GM18499 (cell line): ENCODE measurements at regions not wholly inside any gene's neighbourhood (a gene's known extent, or its start where the extent isn't known, plus 50 kb on each side); places are given as distances from the start of the nearest gene placed in this dataset.

Experiments used
- ATAC-seq: cut with Tn5 transposase; IDR thresholded peaks from one replicate; pipeline ENCODE4 v1.9.1; 2021; ENCODE audit warnings: moderate number of reproducible peaks; ENCODE audit not compliant: insufficient read depth, unreplicated experiment

DNA sequence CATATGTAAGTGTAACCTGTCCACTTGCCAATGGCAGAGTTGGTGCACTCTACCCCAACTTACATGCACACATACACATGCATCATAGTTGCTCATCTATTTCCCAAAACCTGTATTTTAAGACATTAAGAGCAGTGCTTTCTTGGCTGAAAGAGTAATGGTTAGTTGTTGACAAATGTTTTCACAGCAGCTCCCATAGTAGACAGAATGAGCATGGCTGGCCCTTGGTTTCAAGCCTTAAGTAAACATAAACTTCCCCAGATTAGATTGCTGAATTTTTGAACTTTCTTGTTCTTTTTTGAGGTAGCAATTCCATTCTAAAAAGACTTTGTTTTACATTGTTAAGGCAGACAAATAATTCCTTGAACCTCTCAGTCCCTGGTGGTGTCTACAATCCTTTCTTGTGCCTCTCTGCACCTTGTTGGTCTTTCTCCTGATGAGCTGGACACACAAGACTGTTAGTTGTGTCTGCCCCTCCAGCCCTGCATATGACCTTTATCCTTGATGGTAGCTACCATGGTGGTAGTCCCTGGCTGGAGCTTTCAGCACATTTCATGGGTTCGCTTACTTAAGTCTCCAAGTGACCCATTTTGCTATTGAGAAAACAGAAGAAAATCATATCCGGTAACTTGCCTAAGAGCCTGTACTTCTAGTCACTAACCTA lies 580.1 kb upstream of the ID2 start:
- no peak for ATAC-seq

DNA sequence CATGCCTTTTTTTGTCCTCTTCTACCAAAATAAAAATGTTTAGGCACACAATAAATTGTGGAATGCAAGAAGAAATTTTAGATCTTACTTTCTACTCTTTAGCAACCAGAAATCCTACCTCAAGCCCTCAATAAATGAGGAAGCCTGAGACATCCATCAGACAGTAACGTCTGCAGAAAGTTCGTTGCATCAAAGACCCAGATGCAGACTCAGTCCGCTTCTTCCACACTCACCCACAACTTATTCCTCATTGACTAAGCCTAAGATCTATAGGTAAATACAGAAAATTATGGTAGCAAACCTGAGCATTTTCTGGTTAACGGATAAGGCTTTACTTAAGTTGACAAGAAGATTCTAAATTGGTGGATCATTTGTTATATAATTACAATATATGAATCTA lies 579.4 kb upstream of the ID2 start:
- no peak for ATAC-seq

DNA sequence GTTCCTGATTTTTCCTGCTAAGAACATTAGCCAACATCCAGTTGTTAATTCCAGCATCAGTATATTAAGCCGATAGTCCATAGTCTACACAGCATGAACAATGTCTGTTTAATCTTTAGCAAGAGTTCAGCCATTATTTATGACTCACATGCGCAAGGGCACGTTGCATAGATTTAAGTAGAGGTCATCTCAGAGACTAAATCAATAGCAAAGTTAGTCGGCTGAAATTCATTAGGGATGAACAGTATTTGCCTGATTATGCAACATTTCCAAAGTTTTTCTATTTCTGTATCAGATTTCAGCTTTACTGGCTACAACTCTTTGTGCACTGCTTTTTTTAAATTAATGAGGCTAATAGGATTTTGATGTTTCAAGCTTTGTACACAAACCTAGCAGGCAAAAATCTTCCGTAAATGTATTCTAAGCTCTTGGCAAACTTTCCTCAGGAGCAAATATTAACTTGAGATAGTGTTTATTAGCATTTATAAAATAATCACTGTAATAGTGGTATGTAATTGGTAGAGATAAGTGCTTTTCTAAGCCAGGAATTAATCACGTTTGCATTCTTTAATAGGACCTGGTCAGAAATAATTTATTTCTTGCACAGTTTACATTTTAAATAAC lies 578.7 kb upstream of the ID2 start:
- no peak for ATAC-seq

DNA sequence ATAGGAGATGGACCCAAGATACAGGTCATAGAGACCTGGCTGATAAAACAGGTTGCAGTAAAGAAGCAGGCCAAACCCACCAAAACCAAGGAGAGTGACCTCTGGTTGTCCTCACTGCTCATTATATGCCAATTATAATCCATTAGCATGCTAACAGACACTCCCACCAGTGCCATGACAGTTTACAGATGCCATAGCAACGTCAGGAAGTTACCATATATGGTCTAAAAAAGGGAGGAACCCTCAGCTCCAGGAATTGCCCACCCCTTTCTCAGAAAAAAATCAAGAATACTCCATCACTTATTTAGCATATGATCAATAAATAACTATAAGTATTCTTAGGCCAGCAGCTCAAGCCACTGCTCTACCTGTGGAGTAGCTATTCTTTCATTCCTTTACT lies 574.7 kb upstream of the ID2 start:
- no peak for ATAC-seq

DNA sequence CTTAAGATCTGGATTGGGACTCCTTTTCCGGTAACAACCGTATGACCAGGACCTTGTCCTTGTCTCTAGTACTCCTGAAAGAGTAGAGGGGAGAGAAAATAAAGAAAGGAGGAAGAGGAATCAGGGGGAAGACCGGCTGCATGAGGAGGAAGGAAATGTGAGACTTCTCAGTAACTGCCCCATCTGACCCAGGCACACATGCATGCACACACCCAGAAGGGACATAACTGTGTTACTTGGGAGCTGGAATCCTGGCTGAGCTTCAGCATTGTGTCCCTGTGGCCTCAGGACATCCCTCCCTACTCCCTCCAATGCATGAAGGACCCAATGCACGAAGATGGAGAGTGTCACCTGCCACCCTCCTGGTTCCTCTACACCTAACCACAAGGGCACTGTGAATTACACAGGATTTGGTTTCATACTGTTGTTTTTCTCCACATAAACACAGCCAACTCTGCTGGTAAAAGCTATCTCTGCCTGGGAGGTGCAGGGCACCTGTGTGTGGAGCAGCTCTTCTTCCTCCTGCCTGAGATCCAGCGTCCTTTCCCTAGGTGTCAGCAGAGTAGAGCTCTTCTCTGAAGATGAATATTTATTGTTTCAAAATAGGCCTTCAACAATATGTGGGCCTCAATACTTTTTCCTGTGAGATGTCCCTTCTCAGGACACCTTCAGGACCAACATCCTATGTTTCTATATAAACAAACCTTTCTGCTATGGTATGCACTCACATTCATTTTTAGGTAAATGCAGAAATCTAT lies 574.1 kb upstream of the ID2 start:
- no peak for ATAC-seq

DNA sequence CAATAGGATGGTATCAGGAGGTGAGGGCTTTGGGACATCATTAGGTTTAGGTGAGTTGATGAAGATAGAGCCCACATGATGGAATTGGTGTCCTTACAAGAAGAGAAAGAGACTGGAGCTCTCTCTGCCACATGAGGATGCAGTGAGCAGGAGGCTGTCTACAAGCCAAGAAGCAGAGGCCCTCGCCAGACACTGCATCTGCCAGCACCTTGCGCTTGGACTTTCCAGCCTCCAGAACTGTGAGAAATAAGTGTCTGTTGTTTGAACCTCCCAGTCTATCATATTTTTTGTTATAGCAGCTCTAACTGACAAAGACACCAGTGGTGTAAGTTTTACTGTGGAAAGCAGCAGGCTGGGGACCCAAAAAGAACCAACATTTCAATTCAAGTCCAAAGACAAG lies 571.1 kb upstream of the ID2 start:
- ATAC-seq = no peak

DNA sequence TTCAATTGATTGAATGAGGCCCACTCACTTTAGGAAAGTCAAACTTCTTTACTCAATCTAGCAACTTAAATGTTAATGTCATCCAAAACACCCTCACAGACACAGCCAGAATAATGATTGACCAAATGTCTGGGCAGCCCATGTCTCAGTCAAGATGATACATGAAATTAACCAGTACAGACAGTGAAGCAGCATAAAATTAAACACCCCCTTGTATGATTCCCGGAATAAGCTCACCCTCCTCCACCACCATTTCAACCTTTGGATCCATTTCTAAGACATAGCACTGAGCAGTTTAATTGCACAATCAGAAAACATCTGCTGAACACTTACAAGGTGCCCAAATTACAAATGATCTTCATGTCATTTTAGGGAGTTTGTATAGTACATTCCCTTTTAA lies 570.7 kb upstream of the ID2 start:
- no peak for ATAC-seq

DNA sequence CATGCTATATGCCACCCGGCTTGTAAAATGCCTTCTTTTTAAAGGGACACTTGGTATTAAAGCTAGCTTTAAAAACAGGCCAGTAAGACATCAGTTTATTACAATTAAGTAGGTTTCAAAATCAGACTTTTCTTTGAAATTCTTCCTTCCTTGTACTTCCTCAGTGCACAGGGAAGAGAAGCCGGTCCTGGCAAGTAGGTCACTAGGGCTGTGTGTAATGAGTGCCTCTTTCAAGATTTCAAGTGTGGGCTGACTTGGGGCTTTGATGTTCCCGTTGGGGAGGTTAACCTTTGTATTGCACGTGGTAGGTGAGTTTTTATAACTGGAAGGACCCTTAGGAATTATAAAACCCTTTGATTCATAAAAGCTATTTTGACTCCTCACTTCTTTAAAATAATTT lies 566.4 kb upstream of the ID2 start:
- no peak for ATAC-seq

DNA sequence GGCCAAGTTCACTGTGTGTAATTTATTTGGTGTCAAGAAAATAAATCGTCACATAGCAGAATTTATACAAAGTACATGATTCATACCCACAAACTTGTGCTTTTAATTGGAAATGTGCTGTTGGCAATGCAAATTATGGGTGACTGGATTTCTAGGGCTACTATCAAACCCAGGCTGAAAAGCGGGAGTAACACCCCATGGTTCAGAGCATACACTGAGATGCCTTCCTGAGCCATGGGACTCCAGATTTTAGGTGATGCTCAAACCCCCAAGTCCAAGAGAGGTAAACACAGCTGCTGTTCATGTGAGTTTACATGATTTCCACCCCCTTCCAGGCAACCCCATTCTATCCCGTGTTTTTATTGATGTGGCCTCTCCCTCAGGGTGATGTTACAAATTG lies 565.9 kb upstream of the ID2 start:
- ATAC-seq = no peak

DNA sequence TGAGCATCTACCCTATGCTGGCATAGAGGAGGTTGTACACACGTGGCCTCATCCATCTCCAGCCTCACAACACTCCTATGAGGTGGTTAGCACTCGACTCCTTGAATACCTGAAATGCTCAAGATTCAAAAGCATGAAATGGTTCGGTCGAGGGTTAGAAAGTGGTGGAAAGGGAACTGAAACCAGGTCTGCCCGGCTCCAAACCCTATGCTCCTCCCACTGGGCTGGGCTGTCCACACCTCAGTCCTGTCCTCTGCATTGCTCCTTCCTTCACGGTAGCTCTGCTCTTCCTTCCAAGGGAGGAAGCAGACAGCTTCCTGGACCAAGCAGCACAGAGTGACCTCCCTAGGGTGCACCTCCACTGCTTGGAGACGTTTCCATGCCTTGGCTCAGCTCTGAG lies 565.2 kb upstream of the ID2 start:
- ATAC-seq = peak; percentile 95

DNA sequence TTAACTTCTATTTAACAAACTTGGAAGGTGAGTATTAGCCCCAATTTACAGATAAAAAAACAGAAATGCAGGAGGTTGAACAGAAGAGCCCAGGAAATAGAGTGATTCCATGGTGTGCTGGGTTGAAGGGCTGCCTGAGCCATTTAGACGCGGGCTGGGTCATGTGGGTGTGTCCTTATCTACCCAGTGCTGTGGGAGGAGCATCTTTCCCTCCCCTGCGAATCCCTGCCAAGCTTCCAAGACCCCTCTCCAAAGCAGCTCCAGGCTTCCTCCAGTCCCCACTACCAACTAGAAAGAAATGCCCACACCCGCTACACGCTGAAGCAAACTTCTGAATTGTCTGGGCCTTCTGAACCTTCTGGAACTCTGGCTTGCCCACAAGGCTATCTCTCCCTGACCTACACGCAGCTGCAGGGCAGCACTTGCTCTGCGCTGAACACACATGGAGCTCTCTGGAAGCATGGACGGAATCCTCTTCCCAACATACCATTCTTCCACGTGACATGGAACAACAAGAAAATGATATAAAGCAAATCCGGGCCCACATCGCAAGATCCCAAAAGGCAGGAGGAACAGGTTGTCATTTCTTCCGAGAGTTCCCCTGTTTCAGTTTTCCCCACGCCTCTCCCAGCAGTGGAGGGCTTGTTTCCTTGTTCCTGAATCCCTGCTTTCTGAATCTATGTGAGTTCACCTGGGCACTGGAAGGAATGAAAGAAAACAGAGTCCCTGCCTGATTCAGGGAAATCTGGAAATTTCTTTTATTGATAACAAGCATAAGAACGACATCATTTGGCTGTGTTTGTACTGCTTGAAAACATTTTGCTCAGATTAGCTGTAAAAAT lies 562.7 kb upstream of the ID2 start:
- ATAC-seq = no peak

DNA sequence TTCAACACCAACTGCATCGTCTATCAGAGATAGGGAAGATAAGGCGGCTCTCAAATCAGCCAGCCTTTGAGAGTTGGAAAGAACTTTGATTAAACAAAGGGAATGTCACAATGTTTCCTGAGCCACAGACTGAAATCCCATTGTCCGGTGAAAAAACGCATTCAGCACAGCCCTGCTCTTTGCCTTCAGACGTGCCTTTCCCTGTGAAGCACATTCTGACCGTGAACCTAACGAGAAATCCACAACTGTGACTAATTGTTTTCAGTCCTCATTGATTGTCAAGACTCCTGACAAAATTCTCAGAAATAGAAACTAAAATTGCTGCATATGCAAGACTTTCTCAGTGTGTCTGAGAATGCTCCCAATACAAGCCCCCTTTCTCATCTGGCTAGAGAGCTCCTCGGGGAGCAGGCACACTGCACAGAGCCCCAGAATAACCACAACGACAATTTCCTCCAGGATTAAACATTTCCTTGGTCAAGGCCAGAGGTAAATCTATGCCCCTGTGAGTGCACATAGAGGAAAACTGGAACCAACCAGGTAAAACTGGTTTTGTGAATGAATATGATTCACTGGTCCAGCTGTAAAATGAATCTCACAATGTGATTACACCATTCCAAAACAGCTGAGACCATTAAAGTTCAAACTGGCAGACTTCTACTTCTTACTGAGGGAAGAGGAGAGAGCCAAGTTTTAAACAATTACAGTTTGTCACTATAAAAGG lies 561.9 kb upstream of the ID2 start:
- ATAC-seq = no peak

DNA sequence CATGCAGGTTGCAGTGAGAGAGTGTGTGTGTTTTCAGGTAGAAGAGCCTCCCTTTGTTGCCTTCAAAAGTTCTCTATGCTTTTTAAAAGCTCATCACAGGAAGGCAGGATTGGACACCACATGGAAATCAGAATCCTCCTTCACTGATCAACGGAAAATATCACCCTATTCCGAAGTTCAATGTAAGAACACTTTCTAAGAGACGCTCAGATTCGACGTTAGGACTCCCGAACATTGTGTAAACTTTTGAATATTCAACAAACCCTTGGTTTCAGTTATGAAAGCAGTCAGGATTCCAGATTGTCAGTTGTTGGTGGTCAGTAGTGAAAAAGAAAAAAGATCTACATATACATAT lies 561.4 kb upstream of the ID2 start:
- ATAC-seq = no peak

DNA sequence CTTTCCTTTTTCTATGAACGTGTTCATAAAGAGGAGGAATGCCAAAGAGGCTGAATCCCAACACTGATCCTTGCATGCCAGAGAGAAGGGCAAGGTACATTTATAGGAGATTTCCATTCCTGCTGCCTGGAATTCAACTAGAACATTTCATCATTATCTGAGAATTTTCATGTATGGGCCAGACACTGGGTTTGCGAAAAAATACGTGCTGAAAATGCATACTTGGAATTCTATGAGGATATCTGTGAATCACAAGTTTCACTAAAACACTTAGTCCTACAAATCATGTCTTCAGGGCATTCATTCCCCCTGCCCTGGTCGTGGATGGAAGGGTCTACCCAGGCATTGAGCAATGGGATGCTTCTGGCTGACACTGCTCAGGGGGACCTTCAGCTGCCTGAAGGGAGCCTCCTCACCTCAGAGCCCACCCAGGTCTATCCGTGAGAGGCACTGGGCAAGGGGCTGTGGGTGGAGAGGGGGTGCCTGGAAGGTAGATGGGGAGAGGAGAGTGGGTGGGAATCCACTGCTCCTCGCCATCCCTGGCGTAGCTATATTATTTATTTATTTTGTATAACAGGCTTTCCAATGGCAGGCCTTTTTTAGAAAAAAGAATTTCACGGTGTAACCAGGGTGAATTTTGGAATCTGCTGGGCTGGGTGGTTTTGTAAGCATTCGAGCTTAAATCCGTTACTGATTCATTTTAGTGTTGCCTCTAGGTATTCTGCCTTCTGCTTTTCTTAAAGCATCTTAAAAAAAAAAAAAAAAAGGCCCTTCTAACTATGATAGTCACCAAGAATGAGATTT lies 560.6 kb upstream of the ID2 start:
- ATAC-seq = no peak

DNA sequence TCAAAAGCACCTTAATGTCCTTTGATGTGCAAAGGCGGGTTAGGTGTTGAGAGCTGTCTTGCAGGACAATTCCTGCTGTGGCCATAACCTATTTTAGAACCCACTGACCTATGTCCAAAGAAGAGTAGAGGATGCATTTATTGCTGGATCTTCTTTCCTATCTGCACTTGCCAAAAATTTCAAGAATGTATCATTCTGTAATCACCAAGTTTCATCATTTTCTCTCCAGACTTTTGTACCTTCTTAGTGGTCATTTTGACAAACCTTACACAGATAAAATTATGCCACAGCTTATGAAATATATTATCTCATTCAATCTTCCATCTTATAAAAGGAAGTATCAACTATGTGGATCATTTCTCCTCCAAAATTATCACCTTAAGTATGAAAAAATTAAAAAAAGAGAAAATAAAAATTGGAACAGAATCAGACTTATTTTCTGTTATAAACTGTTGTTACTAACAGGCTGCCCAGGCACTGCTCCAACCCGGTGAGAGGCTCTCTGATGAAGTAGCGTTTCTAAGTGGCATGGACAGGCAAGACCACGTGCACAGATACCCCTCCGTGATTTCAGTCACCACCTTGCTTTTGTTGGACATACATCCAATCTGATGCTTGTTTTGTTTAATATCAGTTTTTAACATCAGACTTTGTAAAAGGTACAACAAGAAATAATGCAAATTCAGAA lies 559.9 kb upstream of the ID2 start:
- ATAC-seq = no peak

DNA sequence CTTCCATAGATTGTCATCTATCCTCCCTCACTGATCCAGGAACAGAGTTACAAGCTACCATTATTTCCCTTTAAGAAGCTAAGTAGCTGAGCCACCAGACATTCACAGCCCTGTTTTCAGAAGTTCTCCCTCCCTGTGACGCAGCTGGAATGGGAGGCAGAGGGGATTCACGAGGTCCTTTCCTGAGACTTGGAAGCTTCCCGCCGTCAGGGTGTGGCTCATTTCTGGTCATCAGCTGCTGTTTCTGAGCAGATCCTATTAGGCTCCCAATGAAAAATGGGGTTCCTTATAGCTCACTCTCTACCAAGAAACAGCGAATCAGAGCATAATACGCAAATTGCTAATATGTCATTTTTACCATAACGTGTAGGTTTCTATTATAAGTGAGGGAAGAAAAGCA lies 559.3 kb upstream of the ID2 start:
- ATAC-seq = no peak

DNA sequence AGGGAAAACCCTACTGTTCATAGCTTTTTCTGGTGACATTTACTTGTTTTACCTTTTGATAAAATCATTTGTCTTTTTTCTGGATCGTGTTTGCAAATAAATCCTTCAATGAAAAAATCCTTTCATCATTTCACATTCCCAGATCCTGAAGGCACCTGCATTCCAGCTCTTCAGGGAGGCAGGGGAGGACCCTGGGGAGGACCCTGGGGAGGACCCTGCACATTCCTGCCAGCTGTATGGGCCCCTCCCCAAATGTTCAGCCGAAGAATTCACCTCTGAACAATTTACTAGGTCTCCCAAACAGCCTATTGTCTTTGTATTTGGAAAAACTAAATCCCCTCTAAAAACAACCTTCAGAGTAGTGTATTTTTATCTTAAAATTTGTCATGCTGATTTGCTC lies 558.4 kb upstream of the ID2 start:
- ATAC-seq = no peak

DNA sequence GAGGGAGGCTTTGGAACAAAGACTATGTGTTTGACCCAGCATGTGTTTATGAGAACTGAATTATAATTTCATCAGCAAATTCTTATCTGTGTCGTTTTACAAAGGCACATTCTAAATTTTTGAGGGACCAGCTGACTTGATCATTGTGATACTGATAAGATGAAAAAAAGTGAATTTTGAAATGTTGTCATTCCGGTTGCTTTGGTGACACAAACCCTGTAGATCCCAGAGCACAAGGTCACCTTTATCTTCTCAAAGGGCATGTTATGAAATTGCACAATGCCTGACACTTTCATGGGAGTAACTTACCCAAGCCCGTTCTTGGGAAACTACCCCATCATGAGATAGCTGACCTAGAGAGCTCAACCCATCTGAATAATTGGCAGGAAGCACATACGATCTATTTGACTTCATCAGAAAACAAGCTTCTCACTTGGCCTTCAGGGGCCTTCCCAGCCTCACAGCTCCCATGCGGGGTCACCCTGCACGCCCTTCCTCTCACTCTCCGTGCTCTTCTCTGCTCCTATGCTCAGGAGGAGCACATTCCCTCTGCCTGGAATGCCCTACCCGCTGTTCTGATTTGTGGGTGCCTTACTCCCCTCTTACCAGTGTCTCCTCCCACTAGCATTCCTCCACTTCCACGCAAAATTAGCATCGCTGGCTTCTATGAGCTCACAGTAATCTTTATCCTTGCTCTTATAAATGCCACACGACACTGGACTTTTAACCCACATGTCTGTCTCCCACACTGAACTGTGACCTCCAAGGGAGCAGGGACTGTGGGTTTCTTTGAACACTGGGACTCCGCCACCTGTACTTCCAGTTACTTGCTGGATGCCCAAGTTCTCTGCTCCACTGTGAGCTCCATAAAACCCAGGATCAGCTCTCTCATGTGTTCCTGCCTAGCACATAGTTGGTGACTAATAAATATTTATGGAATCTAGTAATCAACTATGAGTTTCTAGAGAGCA lies 555.8 kb upstream of the ID2 start:
- no peak for ATAC-seq
